B cell (primary cell): ENCODE measurements at regions not wholly inside any gene's neighbourhood (a gene's known extent, or its start where the extent isn't known, plus 50 kb on each side); places are given as distances from the start of the nearest gene placed in this dataset.

Source experiments
- ATAC-seq: fragments of 200-7000 bp; cut with Tn5 transposase; one replicate; pipeline ENCODE4 v1.10.0; 2021; ENCODE audit warnings: low read depth, mild to moderate bottlenecking, moderate number of reproducible peaks, moderate library complexity
- CTCF ChIA-PET: fragments of 350-600 bp; sonication (Branson Sonifier 250); formaldehyde crosslinking; loops from one replicate; lab custom pipeline; 2021; ENCODE audit warnings: antibody characterized with exemption, inconsistent platforms; lab: Charles Lee
- POLR2A ChIA-PET: fragments of 350-600 bp; sonication (Branson Sonifier 250); formaldehyde crosslinking; loops from one replicate; lab custom pipeline; 2021; ENCODE audit warnings: antibody characterized with exemption; lab: Charles Lee
- DNase-seq: peaks from one replicate; pipeline ENCODE4 v3.0.0; 2013
- H2AFZ ChIP-seq: 2 replicates; pipeline ENCODE4 v1.6.1; 2012; ENCODE audit warnings: mild to moderate bottlenecking, low read depth, low read length; ENCODE audit not compliant: insufficient read depth, poor library complexity, severe bottlenecking
- H3K27ac ChIP-seq, 2 donors: 1 replicate in 1 of 2; 2 replicates in 1 of 2; pipeline ENCODE4 v1.5.1; 2012 to 2013; ENCODE audit warnings: low read length in 2 of 2, mild to moderate bottlenecking in 2 of 2, moderate library complexity in 1 of 2
- H3K27me3 ChIP-seq, 4 experiments: fragments of 200-600 bp in 1 of 4; sonication (generic) in 1 of 4; replicated peaks in 1 of 4; 1 replicate in 2 of 4; 2 replicates in 2 of 4; pipeline versions ENCODE4 v1.6.1 to v1.7.0; 2013 to 2016; ENCODE audit warnings: low read length in 3 of 4, mild to moderate bottlenecking in 2 of 4, mixed read lengths in 1 of 4, moderate library complexity in 1 of 4; ENCODE audit not compliant: insufficient read depth in 4 of 4, control insufficient read depth in 3 of 4; ENCODE audit errors: control extremely low read depth in 1 of 4
- H3K36me3 ChIP-seq, 2 experiments: replicated peaks in 1 of 2; 1 replicate in 1 of 2; 2 replicates in 1 of 2; pipeline versions ENCODE4 v1.6.1 to v1.7.1; 2013; ENCODE audit warnings: low read length in 1 of 2; ENCODE audit not compliant: insufficient read depth in 2 of 2, control insufficient read depth in 1 of 2; ENCODE audit errors: control extremely low read depth in 1 of 2, extremely low read depth in 1 of 2
- H3K4me1 ChIP-seq, 2 donors: fragments of 200-600 bp in 1 of 2; sonication (generic) in 1 of 2; 1 replicate in 1 of 2; 2 replicates in 1 of 2; pipeline versions ENCODE4 v1.5.1 to v1.6.1; 2013 to 2017; ENCODE audit warnings: low read length in 2 of 2; ENCODE audit not compliant: control insufficient read depth in 2 of 2, insufficient read depth in 2 of 2
- H3K4me2 ChIP-seq: replicated peaks from 2 replicates; pipeline ENCODE3; 2012; ENCODE audit warnings: mild to moderate bottlenecking, low read depth, low read length; ENCODE audit not compliant: poor library complexity, severe bottlenecking
- H3K4me3 ChIP-seq, 5 experiments: fragments of 200-600 bp in 1 of 5; sonication (generic) in 1 of 5; 1 replicate in 3 of 5; 2 replicates in 2 of 5; pipeline versions ENCODE4 v1.5.1 to v1.7.0; 2011 to 2016; ENCODE audit warnings: low read length in 4 of 5, mild to moderate bottlenecking in 4 of 5, low read depth in 2 of 5, control low read depth in 1 of 5, moderate library complexity in 1 of 5; ENCODE audit not compliant: insufficient read depth in 1 of 5; ENCODE audit errors: control extremely low read depth in 1 of 5, extremely low read depth in 1 of 5
- H3K79me2 ChIP-seq: fragments of 200-600 bp; sonication (generic); one replicate; pipeline ENCODE4 v1.6.0; 2016; ENCODE audit warnings: low read length; ENCODE audit not compliant: control insufficient read depth, insufficient read depth
- H3K9ac ChIP-seq: fragments of 200-600 bp; sonication (generic); 2 replicates; pipeline ENCODE4 v1.6.1; 2017; ENCODE audit warnings: mild to moderate bottlenecking, low read length, moderate library complexity
- H3K9me3 ChIP-seq, 3 donors: one replicate each; pipeline versions ENCODE4 v1.6.1 to v1.7.1; 2013; ENCODE audit warnings: low read length in 2 of 3; ENCODE audit not compliant: control insufficient read depth in 2 of 3, insufficient read depth in 1 of 3; ENCODE audit errors: control extremely low read depth in 1 of 3
- H4K20me1 ChIP-seq: 2 replicates; pipeline ENCODE4 v1.6.0; 2012; ENCODE audit warnings: mild to moderate bottlenecking, low read length; ENCODE audit not compliant: insufficient read depth, control insufficient read depth, poor library complexity, severe bottlenecking
- H3K27ac Mint-ChIP-seq: one replicate; pipeline ENCODE4 v1.8.0; 2021; ENCODE audit warnings: mixed read lengths
- H3K27me3 Mint-ChIP-seq: one replicate; pipeline ENCODE4 v1.8.0; 2021; ENCODE audit warnings: mixed read lengths
- H3K4me1 Mint-ChIP-seq: one replicate; pipeline ENCODE4 v1.8.0; 2021; ENCODE audit warnings: mixed read lengths
- H3K4me3 Mint-ChIP-seq: one replicate; pipeline ENCODE4 v1.8.0; 2021; ENCODE audit warnings: mixed read lengths
- H3K9me3 Mint-ChIP-seq: one replicate; pipeline ENCODE4 v1.8.0; 2022; ENCODE audit warnings: mixed read lengths; ENCODE audit not compliant: insufficient read depth
- CTCF ChIP-seq: fragments of 200-600 bp; IDR thresholded peaks from one replicate; pipeline ENCODE4 v1.8.0; 2022; ENCODE audit warnings: antibody characterized with exemption, mild to moderate bottlenecking
- EZH2 ChIP-seq: IDR thresholded peaks from 2 replicates; pipeline ENCODE4 v1.6.1; 2012; ENCODE audit warnings: borderline replicate concordance, low read depth, mild to moderate bottlenecking, moderate library complexity, low read length; ENCODE audit not compliant: insufficient read depth, poor library complexity, severe bottlenecking
- WGBS: methylation state at CpG from one replicate; pipeline ENCODE4 v1.1.5; 2013; ENCODE audit warnings: missing lambda C conversion rate; ENCODE audit not compliant: insufficient coverage; 5-methylcytosine and 5-hydroxymethylcytosine counted together
- intact Hi-C: fragments of 100-400 bp; cut with micrococcal nuclease; formaldehyde crosslinking; loops from one replicate; pipeline ENCODE4 v1.10.0; 2022

- no CpG with 5 or more reads among the region's 3 CpGs for WGBS
- Mint-ChIP-seq H3K4me1 (no peaks in the 10 kb centered on the region), H3K27ac (no peak overlapping the region), H3K4me3 (no peak overlapping the region), H3K9me3 (no peaks in the 10 kb centered on the region), H3K27me3 (peaks cover 17% of the 10 kb centered on the region)
- no peaks in the 10 kb centered on the region for H3K79me2 ChIP-seq
- no peak overlapping the region for H3K9ac ChIP-seq
- H3K4me3 ChIP-seq = no peak overlapping the region
- no peaks in the 10 kb centered on the region for H3K36me3 ChIP-seq
- POLR2A ChIA-PET = no interaction called here
- H3K9me3 ChIP-seq = peaks cover 0 to 3% (median 0%) of the 10 kb centered on the region in 3 donors
- TF ChIP-seq EZH2 (no peak), CTCF (no peak)
- no peak overlapping the region for H2AFZ ChIP-seq
- H3K27ac ChIP-seq = no peak overlapping the region
- H3K4me2 ChIP-seq = no peak overlapping the region
- no peak for ATAC-seq
- peaks cover 0 to 6% (median 0%) of the 10 kb centered on the region in 4 experiments for H3K27me3 ChIP-seq
- intact Hi-C loops = no loop called here
- CTCF ChIA-PET = interaction anchor here (0.8 kb wide), 1 partner anchor 12 kb away, joined by 4 read pairs; no protein-coding TSS in a partner anchor
- H4K20me1 ChIP-seq = no peaks in the 10 kb centered on the region
- DNase-seq = no peak
- H3K4me1 ChIP-seq = no peaks in the 10 kb centered on the region
Observed at GRCh38 chr20:39280875-39281274, 318.7 kb downstream of the DHX35 start.

- no peaks in the 10 kb centered on the region for H3K36me3 ChIP-seq
- no peak overlapping the region for H3K27ac ChIP-seq
- TF ChIP-seq CTCF = no peak
- TF ChIP-seq EZH2 = no peak
- no peaks in the 10 kb centered on the region for H3K4me1 Mint-ChIP-seq
- H3K9me3 ChIP-seq = peaks cover 0 to 3% (median 0%) of the 10 kb centered on the region in 3 donors
- peaks cover 0 to 9% (median 0%) of the 10 kb centered on the region in 4 experiments for H3K27me3 ChIP-seq
- H3K4me2 ChIP-seq = no peak overlapping the region
- 100% methylated on average over 1 of the region's 5 CpGs for WGBS
- H3K4me3 Mint-ChIP-seq = no peak overlapping the region
- H4K20me1 ChIP-seq = no peaks in the 10 kb centered on the region
- H3K9me3 Mint-ChIP-seq = no peaks in the 10 kb centered on the region
- H3K9ac ChIP-seq = no peak overlapping the region
- ChIA-PET POLR2A (no interaction called here), CTCF (interaction anchor here (0.6 to 1.1 kb wide), 2 partner anchors 10 to 14 kb away, joined by 3 read pairs; no protein-coding TSS in a partner anchor)
- no peaks in the 10 kb centered on the region for H3K4me1 ChIP-seq
- no peaks in the 10 kb centered on the region for H3K79me2 ChIP-seq
- DNase-seq (no peak), ATAC-seq (no peak)
- H3K27me3 Mint-ChIP-seq = peaks cover 15% of the 10 kb centered on the region
- no peak overlapping the region for H3K4me3 ChIP-seq
- no peak overlapping the region for H2AFZ ChIP-seq
- no peak overlapping the region for H3K27ac Mint-ChIP-seq
- intact Hi-C loops = no loop called here
Observed at GRCh38 chr20:39278230-39278788, 316.2 kb downstream of the DHX35 start.
